ENCODE measurements at regions not wholly inside any gene's neighbourhood (a gene's known extent, or its start where the extent isn't known, plus 50 kb on each side); places are given as distances from the start of the nearest gene placed in this dataset.
"Not testable (repeated sequence)": the region's sequence is repeated elsewhere in the genome, so short reads cannot be mapped to it uniquely, and the experiment has no call there.

- TF ChIP-seq CTCF (conservative IDR thresholded peaks at IDR 0.05; ENCODE audit: control insufficient read depth, insufficient read depth, low read depth, low read length), result no peak
- DNase-seq (ENCODE audit: low read depth), result no peak
- H3K4me3 ChIP-seq (ENCODE audit: control insufficient read depth, low read depth, low read length), result no peak overlapping the region
Measured at GRCh38 chr9:75672478-75672877, 218.0 kb upstream of the PCSK5 start.

- TF ChIP-seq CTCF (conservative IDR thresholded peaks at IDR 0.05; ENCODE audit: control insufficient read depth, insufficient read depth, low read depth, low read length), result no peak
- no peak overlapping the region for H3K4me3 ChIP-seq (ENCODE audit: control insufficient read depth, low read depth, low read length)
- peak; percentile 10 for DNase-seq (ENCODE audit: low read depth)
Measured at GRCh38 chr9:75683591-75683990, 206.9 kb upstream of the PCSK5 start.

DNA sequence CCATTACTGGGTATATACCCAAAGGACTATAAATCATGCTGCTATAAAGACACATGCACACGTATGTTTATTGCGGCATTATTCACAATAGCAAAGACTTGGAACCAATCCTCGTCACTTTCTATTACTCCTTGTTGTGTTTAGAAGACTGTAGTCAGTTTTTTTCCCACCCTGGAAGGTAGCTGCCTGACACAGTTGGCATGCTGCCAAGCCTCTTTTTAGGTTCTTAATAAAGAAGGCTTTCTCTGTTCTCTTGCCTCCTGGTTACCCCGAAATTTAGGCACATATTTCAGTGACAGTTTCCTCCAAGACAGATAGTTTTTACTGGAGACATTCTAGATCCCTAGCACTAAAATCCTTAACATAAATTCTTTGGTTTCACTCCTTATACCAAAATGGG lies 205.4 kb upstream of the PCSK5 start:
- no peak for DNase-seq (ENCODE audit: low read depth)
- no peak overlapping the region for H3K4me3 ChIP-seq (ENCODE audit: control insufficient read depth, low read depth, low read length)
- no peak for TF ChIP-seq CTCF (conservative IDR thresholded peaks at IDR 0.05; ENCODE audit: control insufficient read depth, insufficient read depth, low read depth, low read length)

DNA sequence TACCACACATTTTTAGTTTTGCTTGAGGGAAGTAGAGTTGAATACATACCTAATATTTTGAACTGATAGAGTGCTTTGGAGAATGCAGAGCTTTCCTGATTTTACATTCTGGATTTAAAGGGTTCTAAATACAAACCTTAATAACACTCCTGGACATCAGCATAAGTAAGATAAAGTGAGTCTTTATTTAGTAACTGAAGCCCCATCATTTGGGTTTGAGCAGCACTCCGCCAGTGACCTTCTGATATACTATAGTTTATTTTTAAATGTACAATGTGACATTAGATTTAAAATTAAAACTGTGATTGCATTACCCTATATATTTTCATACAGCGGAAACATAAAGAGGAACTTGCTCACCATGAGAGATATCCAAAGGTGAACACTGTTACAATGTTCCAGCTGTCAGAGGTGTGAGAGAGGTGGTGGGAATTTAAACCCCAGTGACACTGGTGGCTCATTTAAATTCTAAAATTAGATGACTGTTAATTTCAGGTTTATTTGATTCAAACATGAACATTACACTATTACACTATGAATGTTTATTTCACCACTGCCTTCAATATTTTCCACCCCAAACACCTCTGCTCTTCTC lies 203.0 kb upstream of the PCSK5 start:
- H3K4me3 ChIP-seq (ENCODE audit: control insufficient read depth, low read depth, low read length), result no peak overlapping the region
- DNase-seq (ENCODE audit: low read depth), result no peak
- TF ChIP-seq CTCF (conservative IDR thresholded peaks at IDR 0.05; ENCODE audit: control insufficient read depth, insufficient read depth, low read depth, low read length), result no peak

DNA sequence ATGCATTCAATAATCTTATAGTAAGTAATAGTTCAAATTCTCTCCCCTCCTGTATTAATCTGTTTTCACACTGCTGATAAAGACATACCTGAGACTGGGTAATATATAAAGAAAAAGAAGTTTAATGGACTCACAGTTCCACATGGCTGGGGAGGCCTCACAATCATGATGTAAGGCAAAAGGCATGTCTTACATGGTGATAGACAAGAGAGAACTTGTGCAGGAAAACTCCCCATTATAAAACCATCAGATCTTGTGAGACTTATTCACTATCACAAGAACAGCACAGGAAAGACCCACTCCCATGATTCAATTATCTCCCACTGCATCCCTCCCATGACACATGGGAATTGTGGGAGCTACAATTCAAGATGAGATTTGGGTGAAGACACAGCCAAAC lies 199.9 kb upstream of the PCSK5 start:
- not testable (repeated sequence) for H3K4me3 ChIP-seq (ENCODE audit: control insufficient read depth, low read depth, low read length); DNase-seq (ENCODE audit: low read depth)

DNA sequence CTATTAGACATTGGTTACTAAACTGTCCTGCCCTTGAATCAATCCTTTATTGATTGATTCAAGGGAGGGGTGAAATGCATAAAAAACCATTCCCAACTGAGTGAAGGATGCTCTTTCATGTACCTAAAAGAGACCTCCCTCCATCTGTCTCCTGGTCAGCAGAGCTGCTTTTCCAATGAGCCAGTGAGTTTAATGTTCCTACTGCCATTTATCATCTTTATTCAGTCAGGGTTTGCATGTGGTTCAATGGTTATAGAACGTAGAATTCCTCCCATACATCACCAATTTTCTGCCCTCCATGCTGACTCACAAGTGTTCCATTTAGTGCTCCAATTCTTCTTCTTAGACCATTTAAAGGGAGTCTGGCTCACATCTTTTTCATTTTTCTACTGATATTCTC lies 199.1 kb upstream of the PCSK5 start:
- DNase-seq (ENCODE audit: low read depth), result no peak
- TF ChIP-seq CTCF (conservative IDR thresholded peaks at IDR 0.05; ENCODE audit: control insufficient read depth, insufficient read depth, low read depth, low read length), result no peak
- no peak overlapping the region for H3K4me3 ChIP-seq (ENCODE audit: control insufficient read depth, low read depth, low read length)

DNA sequence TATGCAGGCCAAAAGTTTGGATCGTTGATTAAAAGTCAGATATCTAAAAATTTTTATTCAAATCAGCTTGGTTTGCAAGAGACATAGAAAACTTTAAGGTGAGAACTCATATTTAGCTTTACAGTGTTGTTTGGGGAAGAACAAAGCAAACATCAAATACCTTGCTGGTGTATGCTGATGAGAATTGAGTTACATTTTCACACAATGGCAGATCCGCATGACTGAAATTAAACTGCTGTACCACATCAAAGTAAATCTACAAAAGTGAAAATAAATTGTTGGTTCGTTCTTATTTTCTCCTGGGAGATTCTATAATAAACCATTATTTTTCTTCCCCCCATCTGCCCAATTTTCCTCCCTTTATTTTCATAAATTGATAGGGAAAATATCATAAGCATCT lies 198.2 kb upstream of the PCSK5 start:
- H3K4me3 ChIP-seq (ENCODE audit: control insufficient read depth, low read depth, low read length), result no peak overlapping the region
- no peak for DNase-seq (ENCODE audit: low read depth)
- TF ChIP-seq CTCF (conservative IDR thresholded peaks at IDR 0.05; ENCODE audit: control insufficient read depth, insufficient read depth, low read depth, low read length), result no peak

All from fibroblast of mammary gland (primary cell).